D721Med (cell line): ENCODE measurements at regions not wholly inside any gene's neighbourhood (a gene's known extent, or its start where the extent isn't known, plus 50 kb on each side); places are given as distances from the start of the nearest gene placed in this dataset.

ENCODE experiments used
- DNase-seq: peaks from one replicate; pipeline ENCODE4 v3.0.0; 2011; ENCODE audit warnings: low spot score; ENCODE audit not compliant: insufficient read length
- FAIRE-seq: peaks from 2 replicates; lab custom pipeline; 2011; peaks lifted over from hg19 to GRCh38; lab: Jason Lieb, UNC
- TF ChIP-seq, protein P1 (sequence below): IDR thresholded peaks from 2 replicates; pipeline ENCODE4 v1.5.1; 2012; ENCODE audit warnings: mild to moderate bottlenecking, control low read depth; ENCODE audit not compliant: insufficient read depth; ENCODE audit errors: missing control alignments

DNA sequence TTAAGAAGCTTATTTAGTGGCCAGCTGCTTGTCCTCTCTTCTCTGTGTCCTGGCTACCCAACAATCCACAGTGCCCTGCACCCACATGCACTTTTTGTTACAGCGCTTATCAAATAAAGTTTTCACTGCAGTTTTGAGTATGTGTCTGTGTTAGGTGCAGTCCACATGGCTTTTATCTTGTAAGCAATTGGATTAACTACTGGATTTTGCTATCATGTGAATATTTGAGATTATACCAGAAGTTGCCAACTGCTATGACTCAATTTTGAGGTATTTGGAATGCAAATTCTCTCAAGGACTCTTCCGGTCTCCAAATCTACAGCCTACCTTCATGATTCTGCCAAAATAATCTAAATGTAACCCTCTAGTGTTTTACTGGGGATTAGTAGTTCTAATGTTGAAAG is 690.2 kb downstream of the NR2F1-AS1 start:
- DNase-seq (no peak), FAIRE-seq (no peak)
- TF ChIP-seq, protein P1, sequence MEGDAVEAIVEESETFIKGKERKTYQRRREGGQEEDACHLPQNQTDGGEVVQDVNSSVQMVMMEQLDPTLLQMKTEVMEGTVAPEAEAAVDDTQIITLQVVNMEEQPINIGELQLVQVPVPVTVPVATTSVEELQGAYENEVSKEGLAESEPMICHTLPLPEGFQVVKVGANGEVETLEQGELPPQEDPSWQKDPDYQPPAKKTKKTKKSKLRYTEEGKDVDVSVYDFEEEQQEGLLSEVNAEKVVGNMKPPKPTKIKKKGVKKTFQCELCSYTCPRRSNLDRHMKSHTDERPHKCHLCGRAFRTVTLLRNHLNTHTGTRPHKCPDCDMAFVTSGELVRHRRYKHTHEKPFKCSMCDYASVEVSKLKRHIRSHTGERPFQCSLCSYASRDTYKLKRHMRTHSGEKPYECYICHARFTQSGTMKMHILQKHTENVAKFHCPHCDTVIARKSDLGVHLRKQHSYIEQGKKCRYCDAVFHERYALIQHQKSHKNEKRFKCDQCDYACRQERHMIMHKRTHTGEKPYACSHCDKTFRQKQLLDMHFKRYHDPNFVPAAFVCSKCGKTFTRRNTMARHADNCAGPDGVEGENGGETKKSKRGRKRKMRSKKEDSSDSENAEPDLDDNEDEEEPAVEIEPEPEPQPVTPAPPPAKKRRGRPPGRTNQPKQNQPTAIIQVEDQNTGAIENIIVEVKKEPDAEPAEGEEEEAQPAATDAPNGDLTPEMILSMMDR, result no peak

DNA sequence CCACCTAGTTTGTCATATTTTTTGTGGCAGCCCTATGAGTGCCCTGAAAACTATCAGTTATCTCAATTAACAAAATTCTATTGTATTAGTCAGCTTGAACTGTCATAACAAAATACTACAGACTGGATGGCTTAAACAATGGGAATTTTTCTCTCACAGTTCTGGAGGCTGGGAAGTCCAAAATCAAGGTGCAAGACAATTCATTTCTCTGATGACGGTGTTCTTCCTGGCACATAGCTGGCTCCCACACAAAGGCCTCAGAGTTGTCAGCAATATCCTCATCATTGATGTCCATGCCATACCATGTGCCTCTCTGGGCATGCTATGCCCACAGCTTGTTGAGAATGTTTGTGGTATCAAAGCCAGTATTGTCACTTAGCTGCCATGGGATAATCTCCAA is 691.9 kb downstream of the NR2F1-AS1 start:
- DNase-seq (no peak), FAIRE-seq (no peak)
- TF ChIP-seq, protein P1, result no peak

DNA sequence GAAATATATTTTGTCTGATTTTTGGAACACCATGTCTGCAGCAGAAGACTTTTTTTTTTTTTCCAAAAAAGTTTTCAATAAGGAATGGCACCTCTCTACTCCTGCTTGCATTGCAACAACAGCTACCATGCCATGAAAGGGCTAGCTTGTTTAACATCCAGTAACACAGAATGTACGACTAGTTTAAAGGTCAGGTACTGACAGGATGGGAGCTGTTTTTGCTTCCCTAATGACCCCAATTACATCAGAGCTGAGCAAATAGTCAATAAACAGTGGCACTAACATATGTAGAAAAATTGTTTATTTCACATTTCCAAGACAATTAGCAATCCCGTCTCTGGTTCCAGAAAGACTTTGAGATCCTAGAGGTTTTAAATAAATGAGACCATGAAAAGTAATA is 693.8 kb downstream of the NR2F1-AS1 start:
- no peak for FAIRE-seq
- TF ChIP-seq, protein P1, result no peak
- DNase-seq, result no peak

DNA sequence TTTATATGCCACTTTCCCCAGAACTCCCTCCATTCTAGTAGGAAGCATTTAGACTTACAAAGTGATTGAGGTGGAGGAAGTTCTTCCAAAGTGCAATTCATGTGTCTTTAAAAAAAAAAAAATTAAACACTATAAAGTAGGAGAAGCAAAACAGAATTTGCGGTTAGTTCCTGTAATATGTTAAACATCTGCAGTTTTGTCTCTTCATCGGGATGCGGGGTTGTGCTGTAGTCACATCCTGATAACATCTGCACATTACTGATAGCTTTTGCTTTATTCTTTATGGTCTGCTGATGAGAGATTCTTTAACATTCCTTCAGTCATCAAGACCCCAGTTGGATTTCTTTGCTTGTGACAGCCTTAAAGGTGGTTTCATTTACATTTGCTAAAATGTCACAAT is 694.3 kb downstream of the NR2F1-AS1 start:
- FAIRE-seq, result no peak
- no peak for DNase-seq
- TF ChIP-seq, protein P1, result no peak

DNA sequence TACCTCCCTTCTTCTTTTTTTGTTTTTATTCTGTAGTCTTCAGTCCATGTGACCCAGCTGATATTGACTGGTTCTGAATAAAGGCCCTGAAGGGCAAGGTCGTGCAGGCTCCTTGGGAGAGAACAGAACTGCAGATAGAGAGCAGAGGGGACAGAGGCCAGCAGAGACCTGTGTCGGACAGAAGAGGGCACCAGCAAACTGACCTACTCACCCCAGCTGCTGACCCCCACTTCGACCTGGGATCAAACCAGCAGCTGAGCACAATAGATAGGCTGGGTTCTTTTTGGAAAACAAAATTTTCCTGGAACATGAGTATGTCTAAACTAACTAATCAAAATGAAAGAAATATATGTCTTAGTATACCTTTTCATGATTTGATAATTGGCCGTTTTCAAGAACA is 695.1 kb downstream of the NR2F1-AS1 start:
- TF ChIP-seq, protein P1, result no peak
- FAIRE-seq, result no peak
- DNase-seq, result no peak

DNA sequence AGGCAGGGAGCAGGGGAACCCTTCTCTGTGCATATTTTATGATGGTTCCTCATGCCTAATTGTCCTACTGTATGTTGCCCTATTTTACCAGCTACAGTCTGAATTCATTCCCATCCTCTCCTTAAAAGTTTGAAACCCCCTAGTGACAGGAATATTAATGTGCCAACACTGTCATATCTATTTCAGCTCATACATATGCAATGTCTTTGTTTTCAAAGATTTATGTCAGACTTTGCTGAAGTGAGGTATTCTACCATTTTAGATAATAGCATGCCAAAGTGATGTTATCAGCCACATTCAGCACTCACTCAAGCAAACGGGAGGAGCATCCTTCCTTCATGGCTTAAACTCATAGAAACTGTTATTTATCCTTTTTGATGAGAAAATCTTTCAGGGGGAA is 696.5 kb downstream of the NR2F1-AS1 start:
- no peak for DNase-seq
- TF ChIP-seq, protein P1, result no peak
- no peak for FAIRE-seq

DNA sequence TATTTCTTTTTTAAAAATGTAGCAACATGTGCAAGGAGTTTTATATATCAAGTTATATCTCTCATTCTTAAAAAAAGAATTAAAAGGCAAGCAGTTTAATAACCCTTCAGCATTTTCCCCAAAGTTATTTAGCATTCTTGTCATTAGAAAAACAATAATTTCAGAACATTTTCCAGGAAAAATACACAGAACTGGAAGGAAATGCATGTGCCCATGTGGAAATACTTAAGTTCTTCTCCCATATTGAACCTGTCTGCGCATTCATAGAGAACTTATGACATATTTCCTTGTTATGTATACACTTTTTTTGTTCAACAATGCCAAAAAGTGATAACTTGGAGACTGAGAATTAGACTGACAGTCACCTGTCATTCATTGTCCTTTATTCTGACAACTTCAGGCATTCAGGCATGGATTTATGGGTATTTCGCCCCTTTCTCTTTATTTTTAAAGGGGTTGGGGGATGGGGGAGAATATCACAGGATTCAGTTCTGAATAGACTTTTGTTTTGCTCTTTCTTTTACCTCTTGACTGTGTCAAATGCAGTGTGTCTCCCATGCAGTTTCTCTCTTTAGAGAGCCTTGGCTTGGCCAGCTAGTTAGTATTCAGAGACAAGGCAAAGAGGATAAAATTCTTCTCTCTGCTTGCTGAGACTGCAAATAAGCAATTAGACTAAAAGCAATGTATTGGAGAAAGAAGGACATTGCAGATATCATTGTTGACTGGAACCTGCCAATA is 701.0 kb downstream of the NR2F1-AS1 start:
- TF ChIP-seq, protein P1, result no peak
- DNase-seq, result no peak
- FAIRE-seq, result no peak
